Sigmoid colon (tissue), 4 donors: ENCODE measurements at regions not wholly inside any gene's neighbourhood (a gene's known extent, or its start where the extent isn't known, plus 50 kb on each side); places are given as distances from the start of the nearest gene placed in this dataset.

Source experiments
- EP300 ChIP-seq, 4 donors: sonication (generic); formaldehyde crosslinking; IDR thresholded peaks; one replicate each; pipeline ENCODE4 v1.6.1; 2017; ENCODE audit warnings: antibody characterized with exemption in 4 of 4
- POLR2A ChIP-seq, 2 donors: fragments of 450-650 bp; IDR thresholded peaks; one replicate each; pipeline ENCODE4 v1.6.1; 2016; ENCODE audit warnings: antibody characterized with exemption in 2 of 2, mild to moderate bottlenecking in 2 of 2, moderate library complexity in 2 of 2
- POLR2AphosphoS5 ChIP-seq, 4 donors: sonication (generic); formaldehyde crosslinking; IDR thresholded peaks; one replicate each; pipeline ENCODE4 v1.6.1; 2017; ENCODE audit warnings: antibody characterized with exemption in 4 of 4
- TF ChIP-seq, protein P1 (sequence below), 4 experiments: fragments of 450-650 bp in 3 of 4; fragments of 200-600 bp in 1 of 4; IDR thresholded peaks; one replicate each; pipeline ENCODE4 v1.5.1; 2016 to 2019; ENCODE audit warnings: antibody characterized with exemption in 4 of 4, mild to moderate bottlenecking in 3 of 4, moderate library complexity in 2 of 4

DNA sequence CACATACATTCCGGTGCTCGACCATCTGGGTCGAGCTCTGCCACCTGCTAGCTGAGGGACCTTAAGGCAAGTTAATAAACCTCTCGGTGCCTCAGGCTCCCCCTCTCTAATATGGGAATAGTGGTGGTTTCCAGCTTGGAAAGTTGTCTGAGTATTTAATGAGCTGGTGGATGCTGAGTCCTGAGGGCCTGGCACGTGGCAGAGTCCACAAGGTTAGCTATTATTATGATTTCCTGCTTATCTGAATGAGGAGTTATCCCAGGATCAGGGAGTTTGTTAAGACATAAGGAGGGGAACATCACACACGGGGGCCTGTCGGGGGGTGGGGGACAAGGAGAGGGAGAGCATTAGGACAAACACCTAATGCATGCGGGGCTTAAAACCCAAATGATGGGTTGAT is 80.1 kb upstream of the SLC22A23 start:
- no peak for TF ChIP-seq EP300 (IDR thresholded peaks at IDR 0.05)
- TF ChIP-seq, protein P1, sequence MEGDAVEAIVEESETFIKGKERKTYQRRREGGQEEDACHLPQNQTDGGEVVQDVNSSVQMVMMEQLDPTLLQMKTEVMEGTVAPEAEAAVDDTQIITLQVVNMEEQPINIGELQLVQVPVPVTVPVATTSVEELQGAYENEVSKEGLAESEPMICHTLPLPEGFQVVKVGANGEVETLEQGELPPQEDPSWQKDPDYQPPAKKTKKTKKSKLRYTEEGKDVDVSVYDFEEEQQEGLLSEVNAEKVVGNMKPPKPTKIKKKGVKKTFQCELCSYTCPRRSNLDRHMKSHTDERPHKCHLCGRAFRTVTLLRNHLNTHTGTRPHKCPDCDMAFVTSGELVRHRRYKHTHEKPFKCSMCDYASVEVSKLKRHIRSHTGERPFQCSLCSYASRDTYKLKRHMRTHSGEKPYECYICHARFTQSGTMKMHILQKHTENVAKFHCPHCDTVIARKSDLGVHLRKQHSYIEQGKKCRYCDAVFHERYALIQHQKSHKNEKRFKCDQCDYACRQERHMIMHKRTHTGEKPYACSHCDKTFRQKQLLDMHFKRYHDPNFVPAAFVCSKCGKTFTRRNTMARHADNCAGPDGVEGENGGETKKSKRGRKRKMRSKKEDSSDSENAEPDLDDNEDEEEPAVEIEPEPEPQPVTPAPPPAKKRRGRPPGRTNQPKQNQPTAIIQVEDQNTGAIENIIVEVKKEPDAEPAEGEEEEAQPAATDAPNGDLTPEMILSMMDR (IDR thresholded peaks at IDR 0.05), result no peak
- TF ChIP-seq POLR2AphosphoS5 (IDR thresholded peaks at IDR 0.05), result no peak
- no peak for TF ChIP-seq POLR2A (IDR thresholded peaks at IDR 0.05)
